22Rv1 (cell line): ENCODE measurements at regions not wholly inside any gene's neighbourhood (a gene's known extent, or its start where the extent isn't known, plus 50 kb on each side); places are given as distances from the start of the nearest gene placed in this dataset.

Experiments
- CTCF ChIP-seq: fragments of 450-650 bp; IDR thresholded peaks from 2 replicates; pipeline ENCODE4 v1.5.1; 2017; ENCODE audit warnings: mild to moderate bottlenecking
- ZFX ChIP-seq: fragments of 450-650 bp; IDR thresholded peaks from 2 replicates; pipeline ENCODE4 v1.6.1; 2017; ENCODE audit warnings: antibody characterized with exemption, borderline replicate concordance

GRCh38 chr6:4225161-4225872 lies 89.9 kb upstream of the ECI2 start:
- peak; percentile 10; the same call in 1 of the 2 replicates for TF ChIP-seq CTCF
- TF ChIP-seq ZFX: no peak
